OCI-LY1 (cell line): ENCODE measurements at regions not wholly inside any gene's neighbourhood (a gene's known extent, or its start where the extent isn't known, plus 50 kb on each side); places are given as distances from the start of the nearest gene placed in this dataset.

Experiments used
- CTCF ChIP-seq: fragments of 200-600 bp; sonication (generic), shearing (Covaris generic); IDR thresholded peaks from 2 replicates; pipeline ENCODE4 v1.5.1; 2017; ENCODE audit warnings: mild to moderate bottlenecking, antibody characterized with exemption, low read length, moderate library complexity, mixed read lengths
- EZH2 ChIP-seq: fragments of 200-600 bp; sonication (generic), shearing (Covaris generic); IDR thresholded peaks from 2 replicates; pipeline ENCODE4 v1.8.0; 2017; ENCODE audit warnings: borderline replicate concordance, mixed run types, mild to moderate bottlenecking, antibody characterized with exemption, low read length, moderate library complexity, mixed read lengths

- TF ChIP-seq CTCF = no peak
- no peak for TF ChIP-seq EZH2
Observed at GRCh38 chr9:2362150-2362549, 259.4 kb upstream of the VLDLR start.
